ENCODE measurements at regions not wholly inside any gene's neighbourhood (a gene's known extent, or its start where the extent isn't known, plus 50 kb on each side); places are given as distances from the start of the nearest gene placed in this dataset.

GRCh38 chr1:5577255-5578040 lies 414.8 kb downstream of the NPHP4 start:
- H3K4me3 ChIP-seq = no peak overlapping the region
- DNase-seq (ENCODE audit: low read depth in 1 of 2, low spot score in 2 of 2) = peak in 1 of 2 experiments; percentile 25
- H3K4me1 ChIP-seq (replicated peaks) = no peaks in the 10 kb centered on the region
- no peak overlapping the region for H3K27ac ChIP-seq
- peaks cover 2% of the 10 kb centered on the region; the same call in 1 of the 2 replicates for H3K9me3 ChIP-seq (replicated peaks)
- H3K36me3 ChIP-seq = no peaks in the 10 kb centered on the region
- H3K27me3 ChIP-seq (replicated peaks) = no peaks in the 10 kb centered on the region

- Histone ChIP-seq H3K4me1 (replicated peaks) (no peaks in the 10 kb centered on the region), H3K27ac (no peak overlapping the region), H3K9me3 (replicated peaks) (peaks cover 2% of the 10 kb centered on the region; the same call in 1 of the 2 replicates), H3K27me3 (replicated peaks) (no peaks in the 10 kb centered on the region), H3K36me3 (no peaks in the 10 kb centered on the region), H3K4me3 (no peak overlapping the region)
- peak in 1 of 2 experiments; percentile 20 for DNase-seq (ENCODE audit: low read depth in 1 of 2, low spot score in 2 of 2)
Measured at GRCh38 chr1:5576673-5577065, 415.6 kb downstream of the NPHP4 start.

- no peak overlapping the region for H3K4me3 ChIP-seq
- no peaks in the 10 kb centered on the region for H3K36me3 ChIP-seq
- H3K9me3 ChIP-seq (replicated peaks) = peaks cover 2% of the 10 kb centered on the region; the same call in 1 of the 2 replicates
- peak in 1 of 2 experiments; percentile 26 for DNase-seq (ENCODE audit: low read depth in 1 of 2, low spot score in 2 of 2)
- no peaks in the 10 kb centered on the region for H3K27me3 ChIP-seq (replicated peaks)
- H3K27ac ChIP-seq = no peak overlapping the region
- H3K4me1 ChIP-seq (replicated peaks) = no peaks in the 10 kb centered on the region
Measured at GRCh38 chr1:5576011-5576672, 416.1 kb downstream of the NPHP4 start.

- Histone ChIP-seq H3K4me1 (replicated peaks) (no peaks in the 10 kb centered on the region), H3K27ac (no peak overlapping the region), H3K9me3 (replicated peaks) (0 out of 2 replicates have a peak, but pooled peaks cover 2% of the 10 kb centered on the region), H3K36me3 (no peaks in the 10 kb centered on the region), H3K4me3 (no peak overlapping the region), H3K27me3 (replicated peaks) (no peaks in the 10 kb centered on the region)
- peak in 1 of 2 experiments; percentile 22 for DNase-seq (ENCODE audit: low read depth in 1 of 2, low spot score in 2 of 2)
Measured at GRCh38 chr1:5575396-5575940, 416.8 kb downstream of the NPHP4 start.

- DNase-seq (ENCODE audit: low read depth in 1 of 2, low spot score in 2 of 2) = peak in 1 of 2 experiments; percentile 25
- no peaks in the 10 kb centered on the region for H3K4me1 ChIP-seq (replicated peaks)
- no peaks in the 10 kb centered on the region for H3K36me3 ChIP-seq
- H3K4me3 ChIP-seq = no peak overlapping the region
- H3K9me3 ChIP-seq (replicated peaks) = 0 out of 2 replicates have a peak, but pooled peaks cover under 1% of the 10 kb centered on the region
- H3K27me3 ChIP-seq (replicated peaks) = no peaks in the 10 kb centered on the region
- no peak overlapping the region for H3K27ac ChIP-seq
Measured at GRCh38 chr1:5574641-5575040, 417.6 kb downstream of the NPHP4 start.

- Histone ChIP-seq H3K36me3 (no peaks in the 10 kb centered on the region), H3K27ac (no peak overlapping the region), H3K4me1 (replicated peaks) (no peaks in the 10 kb centered on the region), H3K4me3 (no peak overlapping the region), H3K27me3 (replicated peaks) (no peaks in the 10 kb centered on the region), H3K9me3 (replicated peaks) (0 out of 2 replicates have a peak, but pooled peaks cover 7% of the 10 kb centered on the region)
- DNase-seq (ENCODE audit: low read depth in 1 of 2, low spot score in 2 of 2) = peak in 1 of 2 experiments; percentile 12
Measured at GRCh38 chr1:5572794-5573193, 419.4 kb downstream of the NPHP4 start.

- Histone ChIP-seq H3K27ac (no peak overlapping the region), H3K9me3 (replicated peaks) (0 out of 2 replicates have a peak, but pooled peaks cover 7% of the 10 kb centered on the region), H3K4me3 (no peak overlapping the region), H3K4me1 (replicated peaks) (no peaks in the 10 kb centered on the region), H3K36me3 (no peaks in the 10 kb centered on the region), H3K27me3 (replicated peaks) (no peaks in the 10 kb centered on the region)
- DNase-seq (ENCODE audit: low read depth in 1 of 2, low spot score in 2 of 2) = peak in 1 of 2 experiments; percentile 38
Measured at GRCh38 chr1:5571861-5572401, 420.3 kb downstream of the NPHP4 start.

- Histone ChIP-seq H3K4me3 (no peak overlapping the region), H3K27me3 (replicated peaks) (no peaks in the 10 kb centered on the region), H3K4me1 (replicated peaks) (no peaks in the 10 kb centered on the region), H3K36me3 (no peaks in the 10 kb centered on the region), H3K9me3 (replicated peaks) (0 out of 2 replicates have a peak, but pooled peaks cover 7% of the 10 kb centered on the region), H3K27ac (no peak overlapping the region)
- DNase-seq (ENCODE audit: low read depth in 1 of 2, low spot score in 2 of 2) = no peak
Measured at GRCh38 chr1:5571438-5571837, 420.8 kb downstream of the NPHP4 start.

- DNase-seq (ENCODE audit: low read depth in 1 of 2, low spot score in 2 of 2) = peak in 1 of 2 experiments; percentile 10
Measured at GRCh38 chr1:5570931-5571330, 421.3 kb downstream of the NPHP4 start.

GRCh38 chr1:5568321-5568720 lies 423.9 kb downstream of the NPHP4 start:
- H3K36me3 ChIP-seq = no peaks in the 10 kb centered on the region
- no peaks in the 10 kb centered on the region for H3K4me1 ChIP-seq (replicated peaks)
- H3K27ac ChIP-seq = no peak overlapping the region
- H3K27me3 ChIP-seq (replicated peaks) = no peaks in the 10 kb centered on the region
- no peak overlapping the region for H3K4me3 ChIP-seq
- 0 out of 2 replicates have a peak, but pooled peaks cover 7% of the 10 kb centered on the region for H3K9me3 ChIP-seq (replicated peaks)
- no peak for DNase-seq (ENCODE audit: low read depth in 1 of 2, low spot score in 2 of 2)

More at GRCh38 chr1:5570931-5571330, 421.3 kb downstream of the NPHP4 start:
- no peak overlapping the region for H3K4me3 ChIP-seq
- no peaks in the 10 kb centered on the region for H3K4me1 ChIP-seq (replicated peaks)
- H3K36me3 ChIP-seq = no peaks in the 10 kb centered on the region
- H3K27me3 ChIP-seq (replicated peaks) = no peaks in the 10 kb centered on the region
- no peak overlapping the region for H3K27ac ChIP-seq
- H3K9me3 ChIP-seq (replicated peaks) = 0 out of 2 replicates have a peak, but pooled peaks cover 7% of the 10 kb centered on the region

GRCh38 chr1:5567839-5568238 lies 424.4 kb downstream of the NPHP4 start:
- no peaks in the 10 kb centered on the region for H3K4me1 ChIP-seq (replicated peaks)
- no peaks in the 10 kb centered on the region for H3K27me3 ChIP-seq (replicated peaks)
- H3K4me3 ChIP-seq = no peak overlapping the region
- no peak overlapping the region for H3K27ac ChIP-seq
- H3K36me3 ChIP-seq = no peaks in the 10 kb centered on the region
- DNase-seq (ENCODE audit: low read depth in 1 of 2, low spot score in 2 of 2) = no peak
- H3K9me3 ChIP-seq (replicated peaks) = 0 out of 2 replicates have a peak, but pooled peaks cover 7% of the 10 kb centered on the region

- Histone ChIP-seq H3K27ac (no peak overlapping the region), H3K36me3 (no peaks in the 10 kb centered on the region), H3K4me3 (no peak overlapping the region), H3K27me3 (replicated peaks) (no peaks in the 10 kb centered on the region), H3K4me1 (replicated peaks) (no peaks in the 10 kb centered on the region), H3K9me3 (replicated peaks) (0 out of 2 replicates have a peak, but pooled peaks cover 7% of the 10 kb centered on the region)
- DNase-seq (ENCODE audit: low read depth in 1 of 2, low spot score in 2 of 2) = no peak
Measured at GRCh38 chr1:5566924-5567323, 425.3 kb downstream of the NPHP4 start.

GRCh38 chr1:5565281-5566125 lies 426.7 kb downstream of the NPHP4 start:
- no peak for DNase-seq (ENCODE audit: low read depth in 1 of 2, low spot score in 2 of 2)
- H3K36me3 ChIP-seq = no peaks in the 10 kb centered on the region
- peaks cover 7% of the 10 kb centered on the region; the same call in 1 of the 2 replicates for H3K9me3 ChIP-seq (replicated peaks)

More at GRCh38 chr1:5565281-5566125, 426.7 kb downstream of the NPHP4 start:
- Histone ChIP-seq H3K27ac (no peak overlapping the region), H3K27me3 (replicated peaks) (no peaks in the 10 kb centered on the region), H3K4me1 (replicated peaks) (no peaks in the 10 kb centered on the region), H3K4me3 (no peak overlapping the region)
